GM23338 (cell line): ENCODE measurements at regions not wholly inside any gene's neighbourhood (a gene's known extent, or its start where the extent isn't known, plus 50 kb on each side); places are given as distances from the start of the nearest gene placed in this dataset.

Experiments
- ATAC-seq: fragments of 200-7000 bp; cut with Tn5 transposase; 3 replicates; pipeline ENCODE4 v1.9.1; 2020
- DNase-seq: peaks from one replicate; pipeline ENCODE4 v3.0.0-alpha.2; 2015; ENCODE audit warnings: low spot score
- H2AFZ ChIP-seq: fragments of 200-600 bp; sonication (generic); 2 replicates; pipeline ENCODE4 v1.8.0; 2016; ENCODE audit warnings: antibody characterized with exemption, mild to moderate bottlenecking, moderate library complexity
- H3F3A ChIP-seq: fragments of 200-600 bp; sonication (generic); replicated peaks from 2 replicates; pipeline ENCODE4 v1.8.0; 2017; ENCODE audit warnings: antibody characterized with exemption, mixed run types, low read depth
- H3K27ac ChIP-seq: fragments of 200-600 bp; sonication (generic); 2 replicates; pipeline ENCODE4 v1.6.1; 2016; ENCODE audit warnings: low read depth
- H3K27me3 ChIP-seq: fragments of 200-600 bp; sonication (generic); 2 replicates; pipeline ENCODE4 v1.8.0; 2016; ENCODE audit warnings: mild to moderate bottlenecking, mixed run types, moderate library complexity; ENCODE audit not compliant: insufficient read depth
- H3K36me3 ChIP-seq: fragments of 200-600 bp; sonication (generic); 2 replicates; pipeline ENCODE4 v1.8.0; 2016; ENCODE audit warnings: mild to moderate bottlenecking; ENCODE audit not compliant: insufficient read depth
- H3K4me1 ChIP-seq: fragments of 200-600 bp; sonication (generic); 2 replicates; pipeline ENCODE4 v1.8.0; 2016; ENCODE audit warnings: mild to moderate bottlenecking, moderate library complexity; ENCODE audit not compliant: insufficient read depth
- H3K4me2 ChIP-seq: fragments of 200-600 bp; sonication (generic); 2 replicates; pipeline ENCODE4 v1.7.1; 2017; ENCODE audit warnings: mixed run types
- H3K4me3 ChIP-seq: fragments of 200-600 bp; sonication (generic); 2 replicates; pipeline ENCODE4 v1.6.1; 2016; ENCODE audit warnings: mixed run types
- H3K79me2 ChIP-seq: fragments of 200-600 bp; sonication (generic); replicated peaks from 2 replicates; pipeline ENCODE4 v1.8.0; 2017; ENCODE audit warnings: mild to moderate bottlenecking; ENCODE audit not compliant: insufficient read depth
- H3K9me2 ChIP-seq: fragments of 200-600 bp; sonication (generic); 2 replicates; pipeline ENCODE4 v1.8.0; 2017; ENCODE audit not compliant: insufficient read depth
- H4K20me1 ChIP-seq: fragments of 200-600 bp; sonication (generic); replicated peaks from 2 replicates; pipeline ENCODE4 v1.8.0; 2017; ENCODE audit warnings: mild to moderate bottlenecking; ENCODE audit not compliant: insufficient read depth
- H3K27ac Mint-ChIP-seq: 2 replicates; pipeline ENCODE4 v1.8.0; 2020; ENCODE audit warnings: inconsistent platforms, mild to moderate bottlenecking, moderate library complexity, mixed read lengths
- H3K27me3 Mint-ChIP-seq: 3 replicates; pipeline ENCODE4 v1.8.0; 2022; ENCODE audit warnings: low read depth, mild to moderate bottlenecking, moderate library complexity, mixed read lengths, inconsistent platforms; ENCODE audit not compliant: insufficient read depth, poor library complexity
- H3K36me3 Mint-ChIP-seq: 3 replicates; pipeline ENCODE4 v1.8.0; 2021; ENCODE audit warnings: low read depth, mild to moderate bottlenecking, inconsistent platforms, moderate library complexity, mixed read lengths
- H3K4me1 Mint-ChIP-seq: 3 replicates; pipeline ENCODE4 v1.8.0; 2020; ENCODE audit warnings: mild to moderate bottlenecking, inconsistent platforms, mixed read lengths
- H3K4me3 Mint-ChIP-seq: 3 replicates; pipeline ENCODE4 v1.8.0; 2021; ENCODE audit warnings: moderate library complexity, mild to moderate bottlenecking, inconsistent platforms, mixed read lengths
- H3K9me3 Mint-ChIP-seq: 3 replicates; pipeline ENCODE4 v1.8.0; 2020; ENCODE audit warnings: moderate library complexity, mild to moderate bottlenecking, inconsistent platforms, mixed read lengths
- ETS1 ChIP-seq: IDR thresholded peaks from 2 replicates; pipeline ENCODE4 v1.6.1; 2016; ENCODE audit warnings: antibody characterized with exemption
- EZH2 ChIP-seq: fragments of 200-600 bp; sonication (generic); IDR thresholded peaks from one replicate; pipeline ENCODE4 v1.8.0; 2017; ENCODE audit warnings: antibody characterized with exemption, mild to moderate bottlenecking, low read depth; ENCODE audit not compliant: unreplicated experiment
- EZH2phosphoT487 ChIP-seq: fragments of 200-600 bp; sonication (generic); IDR thresholded peaks from one replicate; pipeline ENCODE4 v1.8.1; 2018; ENCODE audit warnings: antibody characterized with exemption; ENCODE audit not compliant: unreplicated experiment
- JUNB ChIP-seq: IDR thresholded peaks from one replicate; pipeline ENCODE4 v1.6.1; 2016; ENCODE audit warnings: antibody characterized with exemption; ENCODE audit not compliant: unreplicated experiment
- POLR2AphosphoS5 ChIP-seq: IDR thresholded peaks from 2 replicates; pipeline ENCODE4 v1.6.1; 2016; ENCODE audit warnings: antibody characterized with exemption, low read depth
- REST ChIP-seq: IDR thresholded peaks from one replicate; pipeline ENCODE4 v1.6.1; 2018; ENCODE audit warnings: antibody characterized with exemption; ENCODE audit not compliant: unreplicated experiment
- STAT1 ChIP-seq: IDR thresholded peaks from one replicate; pipeline ENCODE4 v1.6.1; 2016; ENCODE audit warnings: antibody characterized with exemption; ENCODE audit not compliant: unreplicated experiment
- ZNF114 ChIP-seq: fragments of 250-450 bp; sonication (Bioruptor Pico); IDR thresholded peaks from 2 replicates; pipeline ENCODE4 v1.5.0; 2020; ENCODE audit warnings: mild to moderate bottlenecking, moderate library complexity
- ZNF331 ChIP-seq: fragments of 250-450 bp; sonication (Bioruptor Pico); IDR thresholded peaks from 2 replicates; pipeline ENCODE4 v1.5.0; 2020; ENCODE audit warnings: low read depth, mild to moderate bottlenecking, moderate library complexity

GRCh38 chr5:63774939-63775338 lies 187.3 kb downstream of the HTR1A start:
- Mint-ChIP-seq H3K27me3 (peaks cover 1% of the 10 kb centered on the region), H3K9me3 (no peaks in the 10 kb centered on the region), H3K36me3 (no peaks in the 10 kb centered on the region), H3K4me1 (no peaks in the 10 kb centered on the region), H3K27ac (no peak overlapping the region), H3K4me3 (no peak overlapping the region)
- no peaks in the 10 kb centered on the region for H4K20me1 ChIP-seq
- no peaks in the 10 kb centered on the region for H3K9me2 ChIP-seq
- H3K36me3 ChIP-seq: no peaks in the 10 kb centered on the region
- no peaks in the 10 kb centered on the region for H3K4me1 ChIP-seq
- H2AFZ ChIP-seq: no peak overlapping the region
- H3K27me3 ChIP-seq: no peaks in the 10 kb centered on the region
- no peak overlapping the region for H3K4me3 ChIP-seq
- ATAC-seq (no peak), DNase-seq (no peak)
- no peaks in the 10 kb centered on the region for H3F3A ChIP-seq
- H3K79me2 ChIP-seq: no peaks in the 10 kb centered on the region
- no peak overlapping the region for H3K4me2 ChIP-seq
- no peak overlapping the region for H3K27ac ChIP-seq
- TF ChIP-seq ZNF331 (no peak), JUNB (no peak), EZH2phosphoT487 (no peak), EZH2 (no peak), REST (no peak), STAT1 (no peak)

DNA sequence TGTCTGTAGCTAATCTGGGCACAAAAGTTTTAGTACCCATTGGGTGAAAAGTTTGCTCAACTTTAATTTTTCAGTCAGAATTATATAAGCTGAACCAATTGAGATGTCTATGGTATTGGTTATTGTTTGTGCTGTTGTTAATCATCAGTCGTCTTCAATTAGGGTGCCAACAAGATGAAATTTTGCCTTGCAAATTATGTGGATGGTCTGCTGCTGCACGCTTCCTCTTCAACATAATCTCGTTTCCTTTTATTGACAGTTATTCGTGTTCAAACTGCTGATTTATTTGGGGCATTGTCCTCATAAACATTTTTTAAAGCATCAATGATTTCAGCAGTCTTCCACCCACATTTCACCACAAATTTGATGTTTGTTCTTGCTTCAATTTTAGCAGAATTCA lies 194.0 kb downstream of the HTR1A start:
- Mint-ChIP-seq H3K9me3 (peaks cover 4% of the 10 kb centered on the region; the same call in 1 of the 3 replicates), H3K4me1 (no peaks in the 10 kb centered on the region), H3K36me3 (no peaks in the 10 kb centered on the region), H3K27me3 (peaks cover 1% of the 10 kb centered on the region), H3K27ac (no peak overlapping the region), H3K4me3 (no peak overlapping the region)
- Histone ChIP-seq H2AFZ (no peak overlapping the region), H3K27me3 (no peaks in the 10 kb centered on the region), H3K4me3 (no peak overlapping the region), H3K4me1 (no peaks in the 10 kb centered on the region), H3K4me2 (no peak overlapping the region), H4K20me1 (no peaks in the 10 kb centered on the region), H3K36me3 (no peaks in the 10 kb centered on the region), H3K79me2 (no peaks in the 10 kb centered on the region), H3F3A (no peaks in the 10 kb centered on the region), H3K9me2 (no peaks in the 10 kb centered on the region), H3K27ac (no peak overlapping the region)
- TF ChIP-seq ETS1 (no peak), EZH2phosphoT487 (no peak), ZNF114 (CRISPR knock-in tag) (no peak), STAT1 (no peak), POLR2AphosphoS5 (no peak)
- ATAC-seq: no peak
- no peak for DNase-seq
